Prostate gland (tissue), 2 donors: ENCODE measurements at regions not wholly inside any gene's neighbourhood (a gene's known extent, or its start where the extent isn't known, plus 50 kb on each side); places are given as distances from the start of the nearest gene placed in this dataset.

Experiments
- POLR2AphosphoS5 ChIP-seq: sonication (generic); formaldehyde crosslinking; IDR thresholded peaks from one replicate; pipeline ENCODE4 v1.6.1; 2017; ENCODE audit warnings: antibody characterized with exemption
- TF ChIP-seq, protein P1 (sequence below), 4 experiments: fragments of 200-600 bp in 2 of 4; fragments of 450-650 bp in 2 of 4; sonication (generic) in 2 of 4; IDR thresholded peaks; 1 replicate in 3 of 4; 2 replicates in 1 of 4; pipeline ENCODE4 v1.5.1; 2016 to 2019; ENCODE audit warnings: antibody characterized with exemption in 4 of 4, mild to moderate bottlenecking in 2 of 4, moderate library complexity in 2 of 4

DNA sequence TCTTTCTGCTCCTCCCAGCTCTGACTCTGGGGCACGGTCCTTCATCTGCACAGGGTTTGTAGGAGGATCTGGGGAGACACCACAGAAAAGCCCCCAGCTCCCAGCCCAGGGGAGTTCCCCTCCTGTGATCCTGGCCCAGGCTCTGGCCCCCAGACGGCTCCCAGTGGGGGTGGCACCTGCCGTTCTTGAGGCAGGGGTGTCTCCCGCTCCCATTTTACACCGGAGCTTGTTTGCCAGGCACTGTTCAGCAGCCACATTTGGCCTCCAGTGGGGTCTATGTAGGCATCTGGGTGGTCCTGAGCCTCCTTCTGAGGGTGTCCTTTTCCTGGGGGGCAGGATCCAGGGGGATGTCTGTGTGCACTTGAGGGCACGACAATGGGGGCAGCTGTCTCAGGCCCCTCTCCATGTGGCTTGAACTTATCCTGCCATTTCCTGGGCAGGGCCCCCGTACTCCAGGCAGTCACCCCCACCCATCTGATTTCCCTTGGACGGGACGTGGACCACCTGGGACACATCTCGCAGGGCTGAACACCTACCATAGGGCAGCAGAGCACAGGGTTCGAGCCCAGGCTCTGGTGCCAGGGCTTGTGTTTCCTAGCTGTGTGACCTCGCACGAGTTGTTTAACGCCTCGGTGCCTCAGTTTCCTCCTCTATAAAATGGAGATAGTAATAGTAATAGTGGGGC is 275.0 kb upstream of the MVB12B start:
- TF ChIP-seq, protein P1, sequence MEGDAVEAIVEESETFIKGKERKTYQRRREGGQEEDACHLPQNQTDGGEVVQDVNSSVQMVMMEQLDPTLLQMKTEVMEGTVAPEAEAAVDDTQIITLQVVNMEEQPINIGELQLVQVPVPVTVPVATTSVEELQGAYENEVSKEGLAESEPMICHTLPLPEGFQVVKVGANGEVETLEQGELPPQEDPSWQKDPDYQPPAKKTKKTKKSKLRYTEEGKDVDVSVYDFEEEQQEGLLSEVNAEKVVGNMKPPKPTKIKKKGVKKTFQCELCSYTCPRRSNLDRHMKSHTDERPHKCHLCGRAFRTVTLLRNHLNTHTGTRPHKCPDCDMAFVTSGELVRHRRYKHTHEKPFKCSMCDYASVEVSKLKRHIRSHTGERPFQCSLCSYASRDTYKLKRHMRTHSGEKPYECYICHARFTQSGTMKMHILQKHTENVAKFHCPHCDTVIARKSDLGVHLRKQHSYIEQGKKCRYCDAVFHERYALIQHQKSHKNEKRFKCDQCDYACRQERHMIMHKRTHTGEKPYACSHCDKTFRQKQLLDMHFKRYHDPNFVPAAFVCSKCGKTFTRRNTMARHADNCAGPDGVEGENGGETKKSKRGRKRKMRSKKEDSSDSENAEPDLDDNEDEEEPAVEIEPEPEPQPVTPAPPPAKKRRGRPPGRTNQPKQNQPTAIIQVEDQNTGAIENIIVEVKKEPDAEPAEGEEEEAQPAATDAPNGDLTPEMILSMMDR (IDR thresholded peaks at IDR 0.05), result no peak
- TF ChIP-seq POLR2AphosphoS5, result no peak
